Activated CD4-positive, alpha-beta T cell treated with anti-CD3 and anti-CD28 coated beads, Interleukin-2, amount 50 U/mL, for 24 hours (primary cell): ENCODE measurements at regions not wholly inside any gene's neighbourhood (a gene's known extent, or its start where the extent isn't known, plus 50 kb on each side); places are given as distances from the start of the nearest gene placed in this dataset.
"Not testable (repeated sequence)": the region's sequence is repeated elsewhere in the genome, so short reads cannot be mapped to it uniquely, and the experiment has no call there.

ENCODE experiments used
- DNase-seq, 2 donors: peaks; one replicate each; pipeline ENCODE4 v3.0.0-alpha.2; 2020; ENCODE audit warnings: low read depth in 1 of 2, low spot score in 1 of 2

GRCh38 chr1:120357046-120357445 lies 57.8 kb upstream of the NBPF8 start:
- DNase-seq: peak in 1 of 2 donors; percentile 55

DNA sequence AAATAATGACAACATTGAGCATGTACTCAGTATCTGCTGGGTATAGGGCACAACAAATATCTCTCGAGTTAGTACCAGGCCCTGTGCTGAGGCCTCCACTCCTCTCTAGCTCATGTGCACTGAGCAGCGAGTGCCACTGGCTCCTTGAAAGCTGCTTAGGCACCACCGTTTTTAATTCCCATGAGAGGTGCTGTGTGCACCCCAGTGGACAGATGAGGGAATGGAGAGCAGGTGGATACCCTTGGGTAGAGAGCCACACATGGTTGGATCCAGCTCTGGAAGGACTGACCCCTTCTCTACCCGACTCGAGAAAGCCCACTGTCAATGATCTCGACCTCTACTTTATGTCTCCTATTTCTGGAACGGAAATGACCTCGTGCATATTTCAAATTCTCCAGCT lies 58.7 kb upstream of the NBPF8 start:
- not testable (repeated sequence) for DNase-seq

DNA sequence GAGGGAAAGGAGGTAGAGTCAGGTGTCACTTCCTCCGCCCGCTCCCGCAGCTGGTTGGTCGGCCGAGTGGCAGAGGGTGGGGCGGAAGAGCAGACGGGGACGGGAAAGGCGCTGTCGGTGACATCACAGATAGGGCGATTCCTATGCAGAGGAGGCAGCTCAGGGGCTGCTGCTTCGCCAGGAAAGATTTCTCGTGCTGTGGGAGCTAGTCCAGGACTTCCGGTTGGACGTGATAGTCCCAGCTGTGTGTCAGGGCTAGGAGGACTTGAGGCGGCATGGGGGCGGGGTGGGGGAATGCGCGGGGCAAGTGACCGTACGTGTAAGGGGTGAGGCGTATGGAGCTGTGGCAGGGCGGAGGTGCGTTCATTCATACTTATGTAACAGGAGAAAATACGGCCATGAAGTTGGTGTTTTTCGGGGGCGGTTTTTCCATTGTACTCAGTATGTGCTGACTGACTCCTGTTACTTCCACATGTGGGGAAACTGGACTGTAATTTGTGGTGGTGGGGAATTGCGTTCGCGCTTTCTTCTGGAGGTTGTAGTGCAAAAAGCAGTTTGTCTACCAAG lies 60.1 kb upstream of the NBPF8 start:
- peak; percentile 31 to 48 for DNase-seq

DNA sequence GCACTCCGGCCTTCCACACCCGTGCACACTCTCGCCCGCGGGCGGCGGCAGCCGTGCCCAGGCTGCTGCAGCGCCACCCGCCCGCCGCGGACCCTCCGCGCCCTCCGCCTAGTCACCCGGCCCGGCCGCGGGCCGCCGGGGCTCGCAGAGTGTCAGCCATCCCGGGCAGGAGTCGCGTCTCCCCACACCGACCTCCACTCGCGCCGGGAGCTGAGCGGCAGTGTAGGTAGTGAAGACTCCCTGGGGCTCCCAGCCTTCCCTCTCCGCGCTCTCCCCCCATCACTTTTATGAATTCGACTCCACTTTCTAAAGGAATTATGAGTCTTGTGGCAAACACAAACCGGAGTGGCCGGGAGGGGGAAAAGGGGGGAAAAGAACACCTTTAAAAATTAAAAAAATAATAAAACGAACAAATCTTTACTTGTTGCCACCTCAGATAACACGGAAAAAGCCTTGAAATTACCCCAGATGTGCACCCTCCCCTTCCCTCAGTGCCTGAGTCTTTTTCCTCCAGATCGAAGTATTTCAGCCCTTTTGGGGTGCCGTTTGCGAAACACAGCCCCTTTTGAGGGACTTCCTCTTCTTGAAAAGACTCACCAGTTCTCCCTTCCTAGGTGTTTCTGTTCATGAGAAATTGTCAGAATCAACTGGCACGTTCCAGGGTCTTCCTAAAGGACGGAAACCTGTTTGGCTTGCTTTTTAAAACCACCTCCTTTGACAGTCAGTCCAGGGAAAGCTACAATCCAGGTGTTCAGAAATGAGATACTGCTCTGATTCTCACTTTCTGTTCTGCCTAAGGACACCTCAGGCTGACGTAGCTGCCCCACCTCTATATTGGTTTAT lies 72.4 kb upstream of the NBPF8 start:
- DNase-seq: not testable (repeated sequence)

- not testable (repeated sequence) for DNase-seq
Measured at GRCh38 chr1:120341756-120342155, 73.1 kb upstream of the NBPF8 start.

- not testable (repeated sequence) for DNase-seq
Measured at GRCh38 chr1:120340838-120341751, 73.7 kb upstream of the NBPF8 start.

DNA sequence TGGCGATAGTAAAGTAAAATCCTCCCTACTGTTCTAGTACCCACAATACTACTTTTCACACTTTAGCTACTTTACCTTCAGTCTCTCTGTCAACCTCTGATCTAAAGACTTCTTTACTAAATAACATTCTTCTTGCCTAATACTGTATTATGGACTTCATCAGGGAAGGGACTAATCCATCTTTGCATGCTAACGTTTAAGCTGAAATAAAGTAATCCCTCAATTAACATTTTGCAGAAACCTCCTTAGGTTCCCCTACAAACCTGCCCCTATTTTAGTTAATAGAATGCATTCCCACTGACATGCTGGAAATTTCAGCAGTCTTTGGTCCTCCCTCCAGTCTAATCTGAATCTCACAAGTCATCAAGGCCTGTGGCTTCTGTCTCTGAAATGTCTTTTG lies 99.1 kb upstream of the NBPF8 start:
- not testable (repeated sequence) for DNase-seq

- not testable (repeated sequence) for DNase-seq
Measured at GRCh38 chr1:120311930-120312329, 102.9 kb upstream of the NBPF8 start.

DNA sequence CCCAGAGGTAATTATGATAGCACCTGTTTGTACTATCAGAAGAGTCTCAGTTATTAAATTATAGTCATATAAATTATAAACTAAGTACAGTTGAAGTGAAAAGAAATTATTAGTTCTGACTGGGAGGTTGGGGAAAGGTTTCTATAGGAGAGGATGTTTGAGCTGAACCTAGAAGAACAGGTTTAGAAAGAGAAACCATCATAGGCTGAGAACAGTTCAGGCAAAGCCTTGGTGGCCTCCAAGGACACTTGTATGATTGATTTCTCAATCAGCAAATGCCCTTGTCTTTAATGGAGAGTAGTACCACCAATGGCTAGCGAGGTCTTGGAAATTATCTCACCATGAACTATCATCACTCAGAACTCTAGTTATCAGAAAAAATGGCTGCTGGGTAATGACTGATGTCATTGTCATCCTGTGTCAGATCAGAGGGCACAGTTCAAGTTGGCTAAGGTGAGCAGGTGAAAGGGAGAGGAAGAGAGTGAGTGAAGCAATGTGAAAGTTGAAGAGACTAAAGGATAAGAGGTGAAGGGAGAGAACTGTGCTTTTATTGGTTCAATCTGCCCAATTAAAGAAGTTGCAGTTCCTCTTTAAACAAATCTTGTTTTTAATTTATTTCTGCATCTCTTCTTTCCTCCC lies 105.8 kb upstream of the NBPF8 start:
- not testable (repeated sequence) for DNase-seq

- not testable (repeated sequence) for DNase-seq
Measured at GRCh38 chr1:120305046-120305445, 109.8 kb upstream of the NBPF8 start.

DNA sequence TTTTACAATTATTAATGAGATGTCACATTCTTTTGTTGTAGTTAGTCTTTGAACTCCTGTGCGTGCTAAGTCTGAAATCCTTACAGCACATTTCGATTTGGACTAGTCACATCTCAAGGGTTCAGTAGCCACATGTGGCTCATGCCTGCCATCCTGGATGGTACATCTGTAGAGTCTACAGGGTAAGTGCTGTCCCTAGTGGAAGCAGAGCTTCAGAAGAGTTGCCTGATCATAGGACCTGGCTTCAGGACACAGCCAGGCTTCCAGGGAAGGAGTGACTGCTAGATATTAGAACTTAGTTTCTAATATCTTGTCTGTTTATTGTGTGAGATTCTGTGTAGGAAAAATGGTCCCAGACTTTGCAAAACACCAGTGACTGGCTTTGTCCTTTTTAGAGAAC lies 110.5 kb upstream of the NBPF8 start:
- DNase-seq: not testable (repeated sequence)

- DNase-seq: not testable (repeated sequence)
Measured at GRCh38 chr1:120299433-120300057, 115.3 kb upstream of the NBPF8 start.

- not testable (repeated sequence) for DNase-seq
Measured at GRCh38 chr1:120298487-120298886, 116.3 kb upstream of the NBPF8 start.

DNA sequence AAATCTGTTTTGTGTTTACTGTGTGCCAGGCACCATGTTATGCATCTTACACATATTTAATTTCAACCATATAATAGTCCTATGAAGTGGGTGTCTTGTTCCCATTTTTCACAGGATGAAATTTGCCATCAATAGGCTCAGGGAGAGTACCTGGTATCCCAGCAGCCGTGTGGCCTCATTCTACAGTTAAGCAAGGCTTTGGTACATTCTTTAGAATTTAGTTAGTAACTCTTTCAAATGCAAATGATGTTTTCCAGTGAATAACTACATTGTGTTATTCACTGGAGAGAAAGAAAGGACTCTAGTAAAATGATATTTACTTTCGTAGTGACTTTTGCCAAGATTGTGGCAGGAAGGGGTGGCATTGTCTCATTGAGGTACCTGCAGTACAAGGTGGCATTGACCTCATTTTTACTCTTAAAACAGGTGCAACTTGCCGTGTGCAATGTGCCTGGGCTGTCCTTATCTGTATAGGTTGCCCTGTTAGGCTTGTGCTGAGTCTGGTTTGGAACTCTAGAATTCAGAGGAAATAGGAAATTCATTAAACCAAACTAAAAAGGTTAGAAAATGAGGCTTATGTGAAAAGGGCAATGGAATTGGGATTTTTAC lies 117.4 kb upstream of the NBPF8 start:
- not testable (repeated sequence) for DNase-seq

- not testable (repeated sequence) for DNase-seq
Measured at GRCh38 chr1:120290105-120290504, 113.8 kb upstream of the SEC22B start.

DNA sequence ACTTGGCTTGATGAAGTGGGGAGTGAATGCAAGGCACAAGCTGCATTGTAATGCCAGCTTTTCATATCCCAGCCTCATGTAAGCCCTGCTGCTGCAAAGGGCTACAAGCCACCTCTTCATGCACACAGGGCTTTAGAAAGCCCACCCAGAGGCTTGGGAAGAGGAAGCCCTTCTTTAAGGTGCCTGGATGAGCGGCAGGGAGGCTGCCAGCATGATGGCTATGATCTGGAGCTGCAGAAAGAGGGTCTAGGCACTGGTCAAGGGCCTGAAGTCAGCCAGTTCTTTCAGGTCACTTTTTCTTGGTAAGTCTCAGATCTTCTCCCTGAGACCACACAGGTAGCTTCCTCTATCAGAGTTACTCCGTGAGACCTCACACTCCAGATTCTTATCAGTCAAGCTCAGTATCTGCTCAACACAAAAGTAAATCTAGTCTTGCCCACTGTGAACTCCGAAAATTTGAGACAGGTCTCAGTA lies 113.3 kb upstream of the SEC22B start:
- DNase-seq: not testable (repeated sequence)

DNA sequence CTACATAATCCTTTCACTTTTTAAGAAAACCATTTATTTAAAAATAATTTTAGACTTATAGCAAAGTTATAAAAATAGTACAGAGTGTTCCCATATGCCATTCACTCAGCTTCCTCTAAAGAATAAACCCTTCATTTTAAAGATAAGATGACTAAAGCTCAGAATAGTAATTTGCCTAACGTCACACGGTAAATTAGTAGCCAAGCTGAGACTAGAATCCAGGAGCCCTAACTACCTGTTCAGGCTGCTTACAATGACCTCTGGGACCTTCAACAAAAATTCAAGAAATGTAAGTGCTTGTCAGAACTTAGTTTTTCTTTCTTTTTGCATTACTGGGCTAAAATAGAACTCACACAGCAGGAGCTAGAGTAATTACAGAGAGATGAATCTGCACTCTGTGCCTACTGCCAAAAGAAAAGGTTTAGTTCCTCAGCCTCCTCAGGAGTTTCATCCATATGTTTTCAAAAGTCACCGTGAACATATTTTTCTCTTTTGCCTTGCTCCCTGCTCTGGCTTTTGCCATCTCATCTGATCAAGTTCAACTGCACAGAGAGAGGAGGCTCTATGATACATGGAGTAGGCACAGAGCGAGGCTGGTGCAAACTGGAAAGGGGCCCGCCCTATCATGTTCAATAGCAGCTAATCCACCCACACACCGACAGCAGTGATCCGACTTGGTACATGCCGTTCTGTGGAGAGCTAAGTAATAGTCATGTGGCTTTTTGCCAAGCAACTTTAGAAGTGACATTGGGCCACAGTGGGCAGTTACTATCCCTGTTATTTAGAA lies 112.7 kb upstream of the SEC22B start:
- DNase-seq: not testable (repeated sequence)

GRCh38 chr1:120288167-120288566 lies 111.8 kb upstream of the SEC22B start:
- DNase-seq: not testable (repeated sequence)
